H1 (cell line): ENCODE measurements at regions not wholly inside any gene's neighbourhood (a gene's known extent, or its start where the extent isn't known, plus 50 kb on each side); places are given as distances from the start of the nearest gene placed in this dataset.

Experiments used
- CTCF ChIA-PET: fragments of 300-600 bp; sonication (Branson Sonifier 250); formaldehyde crosslinking; loops from one replicate; lab custom pipeline; 2021; ENCODE audit not compliant: partially characterized antibody; lab: Charles Lee
- POLR2A ChIA-PET: fragments of 300-600 bp; sonication (Branson Sonifier 250); formaldehyde crosslinking; loops from one replicate; lab custom pipeline; 2021; ENCODE audit warnings: inconsistent platforms; ENCODE audit not compliant: partially characterized antibody; lab: Charles Lee
- DNase-seq, 2 experiments: peaks; one replicate each; pipeline versions ENCODE4 v3.0.0 to v3.0.0-alpha.2; 2010 to 2022; ENCODE audit warnings: low spot score in 2 of 2, low read depth in 1 of 2, mixed read lengths in 1 of 2
- FAIRE-seq: peaks from 2 replicates; lab custom pipeline; 2011; peaks lifted over from hg19 to GRCh38; lab: Jason Lieb, UNC
- H2AFZ ChIP-seq: 2 replicates; pipeline ENCODE4 v1.8.1; 2012; ENCODE audit warnings: low read length, inconsistent platforms
- H2AK5ac ChIP-seq: 2 replicates; pipeline ENCODE4 v1.6.1; 2013; ENCODE audit warnings: low read depth, low read length
- H2BK120ac ChIP-seq: replicated peaks from 2 replicates; pipeline ENCODE3; 2013; ENCODE audit warnings: low read depth, low read length, inconsistent platforms
- H2BK12ac ChIP-seq: 2 replicates; pipeline ENCODE4 v1.6.1; 2013; ENCODE audit warnings: low read depth, low read length
- H2BK15ac ChIP-seq: 2 replicates; pipeline ENCODE4 v1.6.1; 2013; ENCODE audit warnings: low read length
- H2BK20ac ChIP-seq: 2 replicates; pipeline ENCODE4 v1.6.1; 2013; ENCODE audit warnings: low read length
- H2BK5ac ChIP-seq: 2 replicates; pipeline ENCODE4 v1.6.1; 2013; ENCODE audit warnings: low read depth, low read length
- H3K14ac ChIP-seq: 2 replicates; pipeline ENCODE4 v1.6.1; 2013; ENCODE audit warnings: inconsistent platforms; ENCODE audit not compliant: insufficient read length
- H3K18ac ChIP-seq: 2 replicates; pipeline ENCODE4 v1.6.1; 2013; ENCODE audit warnings: low read length; ENCODE audit errors: extremely low read depth
- H3K23ac ChIP-seq: 2 replicates; pipeline ENCODE4 v1.6.1; 2013; ENCODE audit warnings: inconsistent platforms; ENCODE audit not compliant: insufficient read length
- H3K23me2 ChIP-seq: 2 replicates; pipeline ENCODE4 v1.6.1; 2013; ENCODE audit warnings: low read depth, low read length
- H3K27ac ChIP-seq: 2 replicates; pipeline ENCODE4 v1.6.1; 2011; ENCODE audit warnings: low read depth, low read length, inconsistent platforms
- H3K27me3 ChIP-seq, 4 experiments: replicated peaks in 1 of 4; 1 replicate in 1 of 4; 2 replicates in 3 of 4; pipeline versions ENCODE4 v1.6.1 to v1.8.1; 2011 to 2013; ENCODE audit warnings: low read length in 3 of 4, mild to moderate bottlenecking in 3 of 4, inconsistent platforms in 2 of 4, mixed read lengths in 2 of 4, moderate library complexity in 1 of 4; ENCODE audit not compliant: control insufficient read depth in 3 of 4, insufficient read depth in 3 of 4; ENCODE audit errors: extremely low read depth in 1 of 4
- H3K36me3 ChIP-seq, 4 experiments: 2 replicates each; pipeline versions ENCODE4 v1.6.1 to v1.8.1; 2011 to 2013; ENCODE audit warnings: mild to moderate bottlenecking in 4 of 4, low read length in 3 of 4, moderate library complexity in 2 of 4, control low read depth in 1 of 4, inconsistent platforms in 1 of 4; ENCODE audit not compliant: insufficient read depth in 4 of 4, control insufficient read depth in 2 of 4
- H3K4ac ChIP-seq: replicated peaks from 2 replicates; pipeline ENCODE3; 2013; ENCODE audit warnings: low read length, low read depth, mixed read lengths, inconsistent platforms; ENCODE audit not compliant: insufficient read length
- H3K4me1 ChIP-seq, 4 experiments: replicated peaks in 1 of 4; 1 replicate in 1 of 4; 2 replicates in 3 of 4; pipeline versions ENCODE4 v1.6.1 to v1.8.1; 2011 to 2013; ENCODE audit warnings: low read length in 3 of 4, inconsistent platforms in 2 of 4, mixed read lengths in 1 of 4; ENCODE audit not compliant: insufficient read depth in 4 of 4, control insufficient read depth in 3 of 4
- H3K4me2 ChIP-seq, 2 experiments: 2 replicates each; pipeline versions ENCODE4 v1.6.1 to v1.8.1; 2011 to 2013; ENCODE audit warnings: low read depth in 2 of 2, low read length in 2 of 2, control low read depth in 1 of 2, inconsistent platforms in 1 of 2, mild to moderate bottlenecking in 1 of 2; ENCODE audit not compliant: insufficient read depth in 1 of 2
- H3K4me3 ChIP-seq, 4 experiments: fragments of 200-600, 300-600 bp in 1 of 4; sonication (generic), shearing (Covaris generic), sonication (Bioruptor Twin) in 1 of 4; 2 replicates each; pipeline versions ENCODE4 v1.5.1 to v1.8.1; 2011 to 2016; ENCODE audit warnings: low read length in 4 of 4, low read depth in 3 of 4, control low read depth in 2 of 4, inconsistent platforms in 2 of 4, mild to moderate bottlenecking in 2 of 4, mixed read lengths in 1 of 4, moderate library complexity in 1 of 4; ENCODE audit not compliant: insufficient read depth in 2 of 4; ENCODE audit errors: extremely low read depth in 1 of 4
- H3K56ac ChIP-seq: replicated peaks from 2 replicates; pipeline ENCODE3; 2013; ENCODE audit warnings: low read depth, mild to moderate bottlenecking, mixed read lengths, low read length, inconsistent platforms; ENCODE audit not compliant: insufficient read length
- H3K79me1 ChIP-seq: 2 replicates; pipeline ENCODE4 v1.6.1; 2013; ENCODE audit warnings: low read depth, low read length, control low read depth
- H3K79me2 ChIP-seq, 2 experiments: 2 replicates each; pipeline versions ENCODE4 v1.6.1 to v1.8.1; 2012 to 2013; ENCODE audit warnings: low read length in 2 of 2, mild to moderate bottlenecking in 2 of 2, inconsistent platforms in 1 of 2; ENCODE audit not compliant: insufficient read depth in 2 of 2, control insufficient read depth in 1 of 2
- H3K9ac ChIP-seq, 4 experiments: replicated peaks in 1 of 4; 1 replicate in 1 of 4; 2 replicates in 3 of 4; pipeline versions ENCODE4 v1.6.1 to v1.8.1; 2011 to 2013; ENCODE audit warnings: low read depth in 3 of 4, low read length in 3 of 4, control low read depth in 2 of 4, mild to moderate bottlenecking in 2 of 4, moderate library complexity in 2 of 4, inconsistent platforms in 1 of 4; ENCODE audit errors: extremely low read depth in 1 of 4
- H3K9me3 ChIP-seq, 2 experiments: 2 replicates each; pipeline versions ENCODE4 v1.6.1 to v1.8.1; 2012 to 2013; ENCODE audit warnings: mild to moderate bottlenecking in 2 of 2, moderate library complexity in 2 of 2, control low read depth in 1 of 2, inconsistent platforms in 1 of 2, low read depth in 1 of 2, low read length in 1 of 2, mixed read lengths in 1 of 2; ENCODE audit not compliant: insufficient read depth in 2 of 2
- H4K20me1 ChIP-seq, 2 experiments: replicated peaks in 1 of 2; 2 replicates each; pipeline versions ENCODE3 to v1.8.1; 2011 to 2013; ENCODE audit warnings: inconsistent platforms in 2 of 2, low read length in 2 of 2, mild to moderate bottlenecking in 1 of 2; ENCODE audit not compliant: insufficient read depth in 2 of 2, control insufficient read depth in 1 of 2
- H4K5ac ChIP-seq: 2 replicates; pipeline ENCODE4 v1.6.1; 2013; ENCODE audit warnings: low read length, low read depth, mixed read lengths, inconsistent platforms; ENCODE audit not compliant: insufficient read length
- H4K8ac ChIP-seq: 2 replicates; pipeline ENCODE4 v1.8.0; 2013; ENCODE audit warnings: mild to moderate bottlenecking, moderate library complexity, low read length, inconsistent platforms; ENCODE audit not compliant: insufficient read depth; ENCODE audit errors: extremely low read depth
- H4K91ac ChIP-seq: replicated peaks from 2 replicates; pipeline ENCODE3; 2013; ENCODE audit warnings: low read length, mixed read lengths, inconsistent platforms; ENCODE audit not compliant: insufficient read length
- PHF8 ChIP-seq: fragments of 200-600 bp; sonication (generic); conservative IDR thresholded peaks from 2 replicates; pipeline ENCODE4 v1.7.1; 2012; ENCODE audit warnings: low read depth, mild to moderate bottlenecking, inconsistent platforms, low read length, moderate library complexity
- TEAD4 ChIP-seq: IDR thresholded peaks from 2 replicates; pipeline ENCODE4 v1.6.1; 2012; ENCODE audit warnings: low read depth, low read length, inconsistent platforms, mixed read lengths
- WGBS, 2 experiments: shearing (Covaris generic) in 1 of 2; methylation state at CpG; one replicate each; pipeline versions ENCODE4 v1.1.6 to v1.1.7; 2013 to 2015; ENCODE audit warnings: low lambda C conversion rate in 2 of 2, mixed read lengths in 2 of 2, inconsistent platforms in 1 of 2, low coverage in 1 of 2, missing lambda C conversion rate in 1 of 2; ENCODE audit not compliant: insufficient replicate concordance in 2 of 2, insufficient coverage in 1 of 2, insufficient read length in 1 of 2; ENCODE audit errors: extremely low coverage in 1 of 2, missing lambda C conversion rate in 1 of 2; 5-methylcytosine and 5-hydroxymethylcytosine counted together

GRCh38 chr6:113755449-113756289, 101.5 kb upstream of the MARCKS start:
- Histone ChIP-seq H4K5ac (no peak overlapping the region), H3K4me2 (no peak overlapping the region), H4K91ac (no peak overlapping the region), H3K56ac (no peak overlapping the region), H3K23me2 (no peaks in the 10 kb centered on the region), H3K27me3 (no peaks in the 10 kb centered on the region), H3K14ac (no peak overlapping the region), H3K27ac (no peak overlapping the region), H3K79me1 (no peaks in the 10 kb centered on the region), H2AK5ac (no peak overlapping the region), H2BK15ac (no peak overlapping the region), H3K36me3 (no peaks in the 10 kb centered on the region), H3K23ac (no peak overlapping the region), H2BK12ac (no peak overlapping the region), H3K18ac (no peak overlapping the region), H3K9ac (no peak overlapping the region), H2BK20ac (no peak overlapping the region), H3K4ac (no peak overlapping the region), H4K8ac (no peak overlapping the region), H2BK120ac (no peak overlapping the region), H2AFZ (no peak overlapping the region), H3K4me3 (no peak overlapping the region), H3K9me3 (no peaks in the 10 kb centered on the region), H3K4me1 (no peaks in the 10 kb centered on the region), H3K79me2 (no peaks in the 10 kb centered on the region), H4K20me1 (no peaks in the 10 kb centered on the region), H2BK5ac (no peak overlapping the region)
- DNase-seq (no peak), FAIRE-seq (no peak)
- CTCF ChIA-PET = interaction anchor here (0.6 kb wide), 1 partner anchor 335 kb away, joined by 4 read pairs; no protein-coding TSS in a partner anchor
- no peak for TF ChIP-seq PHF8
- TF ChIP-seq TEAD4 = no peak
- POLR2A ChIA-PET = interaction anchor here (0.6 kb wide), 1 partner anchor 25 kb away, joined by 3 read pairs; no protein-coding TSS in a partner anchor
- WGBS, 2 experiments = 91% methylated on average over 4 of the region's 4 CpGs; no CpG with 5 or more reads in 1 of the 2 experiments
